GM19438 (cell line): ENCODE measurements at regions not wholly inside any gene's neighbourhood (a gene's known extent, or its start where the extent isn't known, plus 50 kb on each side); places are given as distances from the start of the nearest gene placed in this dataset.
"Not testable (repeated sequence)": the region's sequence is repeated elsewhere in the genome, so short reads cannot be mapped to it uniquely, and the experiment has no call there.

Experiments used
- ATAC-seq: cut with Tn5 transposase; IDR thresholded peaks from one replicate; pipeline ENCODE4 v1.9.1; 2021; ENCODE audit warnings: low read depth; ENCODE audit not compliant: unreplicated experiment

DNA sequence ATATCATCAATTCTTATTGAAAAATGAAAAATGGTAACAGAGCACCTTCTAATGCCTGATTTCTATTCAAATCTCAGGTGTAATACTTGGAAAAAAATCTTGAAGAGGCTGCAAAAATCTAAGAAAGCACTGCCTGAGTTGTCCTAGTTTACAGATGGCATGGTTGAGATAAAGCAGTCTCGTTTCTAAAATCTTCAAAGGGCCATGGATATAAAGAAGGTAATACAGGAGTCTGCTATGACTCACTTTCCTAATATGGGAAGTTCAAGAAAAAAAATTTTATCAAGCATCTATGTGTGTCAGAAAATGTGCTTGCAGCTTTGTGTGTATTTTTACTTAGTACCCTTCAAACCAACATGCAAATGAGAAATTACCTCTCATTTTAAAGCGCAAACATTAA, 163.3 kb downstream of the DMAC1 start:
- no peak for ATAC-seq

DNA sequence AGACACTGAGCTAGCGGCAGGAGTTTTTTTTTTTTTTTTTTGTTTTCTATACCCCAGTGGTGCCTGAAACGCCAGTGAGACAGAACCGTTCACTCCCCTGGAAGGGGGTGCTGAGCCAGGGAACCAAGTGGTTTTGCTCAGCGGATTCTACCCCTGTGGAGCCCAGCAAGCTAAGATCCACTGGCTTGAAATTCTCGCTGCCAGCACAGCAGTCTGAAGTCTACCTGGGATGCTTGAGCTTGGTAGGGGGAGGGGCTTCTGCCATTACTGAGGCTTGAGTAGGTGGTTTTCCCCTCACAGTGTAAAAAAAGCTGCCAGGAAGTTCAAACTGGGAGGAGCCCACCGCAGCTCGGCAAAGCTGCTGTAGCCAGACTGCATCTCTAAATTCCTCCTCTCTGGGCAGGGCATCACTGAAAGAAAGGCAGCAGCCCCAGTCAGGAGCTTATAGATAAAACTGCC, 173.0 kb downstream of the DMAC1 start:
- ATAC-seq, result not testable (repeated sequence)

DNA sequence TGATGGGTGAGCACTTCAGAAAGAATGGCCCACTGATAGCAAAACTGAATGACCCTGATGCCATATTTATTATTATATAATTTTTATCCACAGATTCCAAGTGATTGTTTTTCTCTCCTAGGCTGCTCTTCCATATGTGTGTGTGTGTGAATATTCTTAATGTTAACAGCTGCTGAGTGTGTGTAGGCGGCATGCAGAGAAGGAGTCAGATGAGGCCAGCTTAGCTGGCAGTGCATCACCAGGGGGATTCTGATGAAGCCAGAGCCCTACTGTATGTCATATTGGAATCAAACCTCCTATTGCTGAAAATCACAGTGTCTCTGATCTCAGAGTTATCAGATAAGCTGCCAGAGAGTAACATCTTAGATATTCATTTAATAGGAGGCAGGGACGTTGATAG, 177.1 kb downstream of the DMAC1 start:
- no peak for ATAC-seq

DNA sequence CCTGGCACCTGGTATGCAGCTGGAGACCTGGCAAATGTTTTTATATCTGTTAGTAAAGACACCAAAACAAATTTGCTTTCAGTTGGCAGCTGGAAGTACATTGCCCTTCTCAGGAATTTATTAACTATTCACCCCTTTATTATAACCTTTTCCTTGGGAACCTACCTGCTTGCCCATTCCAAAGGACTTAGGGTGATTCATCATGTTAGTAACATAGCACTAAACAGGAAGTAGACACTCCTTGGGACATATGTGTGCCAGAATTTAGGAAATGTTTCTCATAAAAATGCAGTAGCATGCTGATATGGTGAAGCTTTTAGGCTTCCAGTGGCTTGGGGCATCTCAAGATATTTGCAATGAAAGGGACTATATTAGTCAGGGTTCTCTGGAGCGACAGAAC, 184.2 kb downstream of the DMAC1 start:
- no peak for ATAC-seq

DNA sequence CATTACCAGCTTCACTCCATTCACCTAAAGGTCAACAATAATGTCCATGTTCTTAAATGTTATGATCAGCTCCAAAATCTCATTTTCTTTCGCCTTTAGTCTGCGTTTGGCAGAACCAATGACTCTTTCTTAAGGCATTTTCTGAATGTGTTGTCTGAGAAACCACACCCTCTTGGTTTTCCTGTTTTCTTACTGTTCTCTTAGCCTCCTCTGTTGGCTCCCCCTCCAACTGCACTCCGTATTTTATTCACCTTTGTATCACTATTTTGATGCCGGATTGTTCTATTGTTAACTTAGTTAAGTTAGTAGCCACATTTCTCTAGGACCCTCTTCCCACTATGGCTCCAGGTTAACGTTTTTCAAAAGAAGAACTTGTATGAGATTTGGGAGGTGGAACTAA, 185.6 kb downstream of the DMAC1 start:
- no peak for ATAC-seq

DNA sequence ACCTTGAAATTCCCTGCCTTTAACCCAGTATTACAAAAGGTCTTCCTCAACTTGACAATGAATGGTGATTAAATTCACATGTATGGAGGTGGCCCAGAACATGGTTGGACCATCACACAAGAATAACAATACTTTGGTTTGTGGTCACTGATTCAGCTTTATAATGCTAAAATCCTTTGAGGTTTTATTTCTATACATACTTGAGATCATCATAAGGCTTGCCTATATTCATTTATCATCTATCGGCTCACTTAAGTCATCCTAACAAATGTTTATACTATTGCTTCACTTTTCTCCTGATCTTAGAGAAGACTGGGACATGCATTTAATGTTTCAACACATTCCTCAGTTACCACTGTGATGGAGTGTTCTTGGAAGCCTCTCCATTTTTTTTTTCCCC, 191.3 kb downstream of the DMAC1 start:
- ATAC-seq, result no peak

DNA sequence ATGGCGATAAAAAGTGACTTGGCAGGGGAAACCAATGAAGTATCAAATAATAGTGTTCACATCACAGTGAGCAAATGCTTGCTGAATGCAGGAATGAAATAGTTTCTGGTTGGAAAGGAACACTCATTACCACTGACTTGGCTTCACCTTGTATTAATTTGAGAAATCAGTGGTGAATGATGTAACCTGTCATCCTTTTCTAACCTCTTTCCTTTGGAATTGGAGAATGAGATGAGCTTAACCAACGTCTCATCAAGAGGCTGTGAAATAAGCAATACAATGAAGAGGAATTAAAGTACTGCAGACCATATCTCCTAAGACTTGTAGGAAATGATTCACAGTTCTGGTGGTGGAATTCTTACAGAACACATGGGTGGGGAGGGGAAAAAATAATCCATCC, 192.2 kb downstream of the DMAC1 start:
- no peak for ATAC-seq

DNA sequence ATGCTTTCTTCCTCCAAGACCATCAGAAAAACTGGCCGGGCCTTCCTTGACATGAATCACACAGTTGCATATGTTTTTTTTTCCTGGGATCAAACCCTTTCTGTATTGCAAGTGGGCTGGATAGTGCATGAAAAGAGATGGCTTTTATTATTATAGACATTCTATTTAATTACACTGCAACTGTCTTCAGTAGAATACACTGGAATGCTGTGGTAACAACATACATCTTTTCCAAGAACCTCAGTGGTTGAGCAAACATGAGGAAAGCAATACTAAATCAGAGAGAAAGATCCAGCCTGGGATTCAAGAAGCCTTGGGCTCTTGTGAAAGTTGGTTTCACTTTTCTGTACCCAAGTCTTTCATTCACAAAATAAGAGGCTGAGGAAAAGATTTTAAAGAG, 193.0 kb downstream of the DMAC1 start:
- no peak for ATAC-seq

DNA sequence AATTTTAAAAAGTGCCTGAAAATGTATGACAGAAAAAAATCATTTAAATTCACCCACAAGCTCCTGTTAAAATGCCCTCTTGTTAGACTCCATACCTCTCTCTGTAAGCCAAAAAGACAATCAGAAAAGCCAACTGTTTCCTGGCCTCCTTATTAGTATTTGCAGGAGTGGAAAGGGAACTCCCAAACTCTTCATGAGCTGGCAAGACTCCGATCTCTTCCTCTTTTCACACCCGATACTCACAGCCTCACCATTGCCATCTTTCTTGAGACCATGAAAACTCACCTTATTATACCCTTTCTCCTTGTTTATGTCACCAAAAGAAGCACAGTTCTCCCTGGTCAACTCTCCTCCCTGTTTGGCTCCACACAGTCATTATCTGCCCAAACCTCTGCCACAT, 197.8 kb downstream of the DMAC1 start:
- ATAC-seq, result no peak

DNA sequence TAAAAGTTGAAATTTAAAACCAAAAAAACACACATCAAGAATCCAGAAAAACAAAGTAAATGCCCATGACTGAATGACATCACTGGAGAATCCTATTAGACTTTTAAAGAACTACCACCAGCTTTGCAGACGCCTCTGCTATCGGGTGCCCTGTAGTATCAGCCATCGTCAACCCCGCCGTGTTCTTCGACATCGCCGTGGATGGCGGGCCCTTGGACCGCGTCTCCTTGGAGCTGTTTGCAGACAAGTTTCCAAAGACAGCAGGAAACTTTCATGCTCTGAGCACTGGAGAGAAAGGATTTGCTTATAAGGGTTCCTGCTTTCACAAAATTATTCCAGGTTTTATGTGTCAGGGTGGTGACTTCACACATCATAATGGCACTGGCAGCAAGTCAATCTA, 201.9 kb downstream of the DMAC1 start:
- no peak for ATAC-seq

DNA sequence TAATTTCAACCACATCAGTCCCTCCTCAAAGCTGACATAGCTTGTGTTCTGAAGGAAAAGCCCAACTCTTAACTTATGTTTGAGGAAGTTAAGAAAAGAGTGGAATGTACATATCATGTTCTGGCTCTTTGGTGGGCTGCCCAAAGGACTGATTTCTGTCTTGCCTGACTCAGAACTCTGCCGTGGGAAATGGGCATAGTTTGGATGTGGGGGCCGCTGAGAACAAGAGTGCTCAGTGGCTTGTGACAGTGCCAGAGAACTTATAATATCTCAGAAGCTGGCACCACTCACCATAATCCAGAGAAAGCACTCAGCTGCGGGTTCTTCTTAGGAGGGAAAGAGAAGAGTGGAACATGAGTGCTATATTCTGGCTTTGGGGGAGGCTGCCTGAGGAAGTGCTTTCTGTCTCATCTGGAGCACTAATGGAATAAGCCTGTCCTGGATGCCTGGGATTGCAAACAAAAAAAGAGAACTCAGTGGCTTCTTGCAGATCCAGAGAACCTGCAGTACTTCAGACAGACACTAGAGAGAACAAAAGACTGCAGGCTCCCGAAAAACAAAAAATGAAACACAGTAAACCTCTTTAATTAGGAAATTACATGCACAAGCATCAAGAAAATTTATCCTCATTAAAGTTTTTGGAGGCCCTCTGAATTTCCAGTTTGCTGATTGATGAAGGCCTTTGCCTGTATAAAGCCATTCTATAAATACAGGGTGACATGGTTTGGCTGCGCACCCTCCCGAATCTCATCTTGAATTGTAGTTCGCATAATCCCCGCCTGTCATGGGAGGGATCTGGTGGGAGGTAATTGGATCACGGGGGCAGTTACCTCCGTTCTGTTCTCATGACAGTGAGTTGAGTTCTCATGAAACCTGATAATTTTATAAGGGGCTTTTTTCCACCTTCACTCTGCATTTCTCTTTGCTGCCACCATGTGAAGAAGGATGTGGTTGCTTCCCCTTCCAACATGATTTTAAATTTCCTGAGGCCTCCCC, 207.0 kb downstream of the DMAC1 start:
- no peak for ATAC-seq

DNA sequence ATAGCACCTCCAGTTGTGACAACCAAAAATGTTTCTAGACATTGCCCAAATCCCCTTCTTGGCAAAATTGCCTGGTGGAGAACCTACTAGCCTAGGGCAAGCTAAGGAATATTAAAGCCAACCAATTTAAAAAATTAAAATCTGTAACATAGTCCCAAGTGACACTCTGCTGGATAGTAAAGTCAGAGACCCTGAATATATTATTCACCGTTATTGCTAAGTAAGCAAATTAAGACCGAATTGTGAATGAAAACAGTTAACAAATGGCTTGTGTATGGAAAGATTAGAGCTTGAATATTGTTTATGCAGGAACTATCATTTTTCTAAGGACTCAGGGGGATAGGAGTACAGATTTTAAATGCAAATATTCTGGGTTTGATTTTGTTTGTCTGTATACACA, 208.1 kb downstream of the DMAC1 start:
- no peak for ATAC-seq

DNA sequence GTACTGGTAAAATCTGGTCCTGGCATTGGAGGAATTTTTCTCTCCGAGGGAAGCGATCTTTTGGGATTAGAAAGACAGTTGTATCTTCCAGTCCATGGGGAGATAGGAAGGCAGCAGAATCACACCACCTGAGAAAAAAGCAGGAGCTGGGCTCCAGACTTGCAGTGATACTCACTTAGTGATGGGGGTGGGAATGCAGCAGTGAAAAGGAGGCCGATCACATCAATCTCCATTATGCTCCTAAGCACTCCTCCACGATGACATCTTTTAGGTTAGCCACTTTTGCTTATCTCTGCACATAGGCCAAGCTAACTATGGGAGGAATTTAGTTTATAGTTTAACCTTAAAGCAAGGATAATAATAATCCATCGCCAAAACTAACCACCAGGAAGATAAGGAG, 219.0 kb downstream of the DMAC1 start:
- ATAC-seq, result no peak

DNA sequence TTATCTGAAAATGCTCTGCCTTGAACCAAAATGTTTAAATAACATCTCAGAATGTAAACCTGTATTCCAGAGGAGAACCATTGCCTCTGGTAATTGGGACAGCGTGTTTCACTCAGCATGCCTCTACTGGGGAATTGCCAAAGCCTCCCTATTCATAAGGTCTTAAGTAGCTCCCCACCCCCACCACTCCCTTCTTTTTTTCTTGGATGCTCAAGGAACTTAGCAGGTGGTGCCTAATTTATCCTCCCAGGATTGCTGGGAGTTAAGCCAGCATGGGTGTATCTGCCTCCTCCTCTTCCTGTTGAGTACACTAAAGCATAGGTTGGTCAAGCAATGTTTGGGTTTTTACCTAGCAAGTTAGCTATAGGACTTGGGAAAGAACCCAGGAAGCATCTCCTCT, 220.2 kb downstream of the DMAC1 start:
- no peak for ATAC-seq

DNA sequence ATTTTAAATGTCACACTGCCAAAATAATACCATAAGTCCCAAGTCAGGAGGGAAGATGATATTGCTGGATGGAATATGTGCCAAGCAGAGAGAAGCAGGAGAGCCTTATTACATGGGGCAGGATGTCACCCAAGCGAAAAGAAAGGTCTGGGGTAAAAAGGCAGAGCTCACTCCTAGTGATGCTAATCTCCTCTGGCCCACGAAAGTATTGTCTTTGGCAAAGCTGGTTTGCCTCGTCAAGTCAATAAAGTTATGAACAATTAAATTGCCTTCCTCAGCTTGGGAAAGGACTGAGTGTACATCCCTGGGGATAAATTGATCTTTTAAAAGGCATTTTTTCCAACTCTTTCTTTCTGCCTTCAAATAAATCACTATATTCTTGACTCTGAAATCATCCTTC, 220.6 kb downstream of the DMAC1 start:
- ATAC-seq, result no peak

DNA sequence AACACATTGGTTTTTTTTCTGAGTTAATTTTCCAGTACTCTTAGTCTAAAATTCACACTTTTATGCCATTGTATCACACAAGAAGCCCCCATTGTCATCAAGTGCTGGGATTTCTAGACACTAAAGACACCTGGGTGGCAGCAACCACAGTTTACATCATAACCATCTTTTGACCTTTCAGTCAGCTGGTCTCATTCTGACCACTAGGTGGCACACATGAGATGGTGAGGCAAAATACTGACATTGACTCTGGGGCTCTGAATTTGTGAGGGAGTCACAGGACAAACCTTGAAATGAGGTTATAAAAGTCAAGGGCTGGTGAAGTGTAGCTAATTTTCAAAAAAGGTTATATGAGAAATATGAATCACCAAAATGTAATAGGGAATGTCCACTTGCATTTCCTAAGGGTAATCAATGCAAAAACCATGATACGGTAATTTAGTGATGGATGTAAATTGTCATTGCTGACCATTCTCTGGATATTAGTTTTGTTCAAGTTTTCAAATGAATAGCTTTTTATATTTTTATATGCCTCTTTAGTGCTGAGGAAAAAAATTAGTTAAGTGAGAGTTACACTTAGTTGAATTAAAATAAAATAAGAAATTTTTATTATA, 229.4 kb downstream of the DMAC1 start:
- ATAC-seq, result peak; percentile 74

DNA sequence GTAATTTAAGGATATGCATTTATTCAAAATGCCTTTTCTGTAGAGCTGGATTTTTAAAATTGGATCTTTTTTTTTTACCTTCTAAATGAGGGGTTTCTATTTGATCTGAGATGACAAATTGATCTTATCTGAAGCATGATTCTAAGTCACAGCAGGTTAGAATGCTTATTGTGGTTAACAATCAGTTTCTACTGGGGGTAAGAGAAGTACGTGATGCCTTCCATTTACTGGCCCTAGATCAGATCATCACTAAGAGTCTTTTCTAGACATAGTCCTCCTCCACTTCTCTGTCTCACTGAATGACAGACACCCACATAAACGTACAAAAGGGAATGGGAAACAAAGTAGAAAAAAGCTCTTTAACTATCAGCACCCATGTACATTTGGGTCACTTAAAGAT, 231.9 kb downstream of the DMAC1 start:
- no peak for ATAC-seq

DNA sequence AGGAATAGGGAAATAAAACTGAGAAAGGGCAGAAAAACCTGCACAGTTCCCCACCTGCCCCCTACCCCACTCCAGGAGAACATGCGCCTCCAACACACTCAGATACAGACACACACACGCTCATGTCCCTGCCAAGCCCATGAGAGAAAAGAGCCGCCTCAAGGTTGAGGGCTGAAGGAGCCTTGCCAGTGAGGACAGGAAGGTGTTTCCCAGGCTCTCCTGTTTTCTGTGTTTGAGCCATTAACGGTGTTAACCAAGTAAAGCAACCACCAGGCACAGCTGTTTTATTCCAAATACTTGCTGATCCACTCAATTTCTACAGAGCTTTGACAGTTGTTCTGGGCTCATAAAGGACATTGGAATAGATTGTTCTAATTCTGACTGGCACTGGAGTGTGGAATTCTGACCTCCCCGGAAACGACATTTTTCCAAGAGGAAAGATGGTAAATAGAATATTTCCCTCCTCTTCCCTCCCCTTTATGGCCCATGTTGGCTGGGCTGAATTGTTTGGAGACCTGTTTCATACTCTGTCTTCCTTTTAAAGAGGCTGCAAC, 238.0 kb downstream of the DMAC1 start:
- no peak for ATAC-seq

DNA sequence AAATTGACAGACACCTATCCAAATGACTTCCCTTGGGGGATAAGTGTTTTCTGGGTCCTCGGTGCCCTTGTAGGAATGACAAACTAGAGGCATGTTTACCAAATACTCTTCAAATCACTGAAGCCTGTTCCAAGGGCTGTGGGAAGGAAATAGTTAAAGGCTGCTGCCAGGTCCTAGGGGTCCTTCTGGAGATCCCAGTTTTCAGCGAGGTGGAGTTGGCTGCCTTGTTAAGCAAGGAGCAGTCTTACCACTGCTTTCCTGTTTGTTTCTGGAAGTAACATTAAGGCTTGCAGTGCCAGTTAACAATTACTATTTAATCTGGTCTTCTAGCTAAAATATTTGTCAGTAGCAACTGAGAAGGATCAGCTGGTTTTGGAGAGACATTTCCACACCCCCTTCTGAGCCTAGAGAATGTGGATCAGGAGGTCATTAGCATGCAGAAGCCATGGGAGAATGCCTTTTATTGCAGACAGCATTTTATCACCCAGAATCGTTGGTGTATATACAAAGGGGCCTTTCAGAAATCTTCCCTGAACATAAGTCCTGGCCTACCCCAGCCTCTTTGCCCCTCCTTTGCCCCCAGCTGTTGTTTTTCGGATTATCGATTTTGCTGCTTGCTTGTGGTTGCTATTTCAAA, 238.8 kb downstream of the DMAC1 start:
- ATAC-seq, result no peak

DNA sequence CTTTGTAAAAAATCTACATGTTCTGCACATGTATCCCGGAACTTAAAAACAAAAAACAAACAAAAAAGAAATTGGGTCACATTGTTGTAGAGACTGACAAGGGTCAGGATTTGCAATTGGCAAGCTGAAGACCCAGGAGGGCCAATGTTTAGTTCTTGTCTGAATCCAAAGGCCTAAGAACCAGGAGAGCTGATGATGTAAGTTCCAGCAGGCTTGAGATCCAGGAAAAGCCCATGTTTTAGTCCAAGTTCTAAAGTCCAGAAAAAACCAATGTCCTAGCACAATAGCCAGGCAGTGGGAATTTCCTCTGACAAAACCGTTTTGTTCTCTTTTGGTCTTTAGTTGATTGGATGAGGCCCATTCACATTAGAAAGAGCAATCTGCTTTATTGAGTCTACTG, 244.9 kb downstream of the DMAC1 start:
- ATAC-seq, result no peak

DNA sequence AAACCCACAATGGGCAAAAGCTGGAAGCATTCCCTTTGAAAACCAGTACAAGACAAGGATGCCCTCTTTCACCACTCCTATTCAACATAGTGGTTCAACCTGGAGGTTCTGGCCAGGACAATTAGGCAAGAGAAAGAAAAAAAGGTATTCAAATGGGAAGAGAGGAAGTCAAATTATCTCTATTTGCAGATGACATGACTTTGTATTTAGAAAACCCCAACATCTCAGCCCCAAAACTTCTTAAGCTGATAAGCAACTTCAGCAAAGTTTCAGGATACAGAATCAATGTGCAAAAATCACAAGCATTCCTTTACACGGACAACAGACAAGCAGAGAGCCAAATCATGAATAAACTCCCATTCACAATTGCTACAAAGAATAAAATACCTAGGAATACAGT, 246.9 kb downstream of the DMAC1 start:
- not testable (repeated sequence) for ATAC-seq
